Fibroblast of the aortic adventitia (primary cell): ENCODE measurements at regions not wholly inside any gene's neighbourhood (a gene's known extent, or its start where the extent isn't known, plus 50 kb on each side); places are given as distances from the start of the nearest gene placed in this dataset.

ENCODE experiments used
- DNase-seq: peaks from one replicate; pipeline ENCODE4 v3.0.0-alpha.2; 2010; ENCODE audit warnings: low read depth
- H3K4me3 ChIP-seq: 2 replicates; pipeline ENCODE4 v1.5.1; 2011; ENCODE audit warnings: low read depth, mild to moderate bottlenecking, control low read depth, low read length, moderate library complexity
- CTCF ChIP-seq: IDR thresholded peaks from 2 replicates; pipeline ENCODE4 v1.5.1; 2011; ENCODE audit warnings: mild to moderate bottlenecking, low read length, control low read depth, inconsistent platforms; ENCODE audit not compliant: insufficient read depth

DNA sequence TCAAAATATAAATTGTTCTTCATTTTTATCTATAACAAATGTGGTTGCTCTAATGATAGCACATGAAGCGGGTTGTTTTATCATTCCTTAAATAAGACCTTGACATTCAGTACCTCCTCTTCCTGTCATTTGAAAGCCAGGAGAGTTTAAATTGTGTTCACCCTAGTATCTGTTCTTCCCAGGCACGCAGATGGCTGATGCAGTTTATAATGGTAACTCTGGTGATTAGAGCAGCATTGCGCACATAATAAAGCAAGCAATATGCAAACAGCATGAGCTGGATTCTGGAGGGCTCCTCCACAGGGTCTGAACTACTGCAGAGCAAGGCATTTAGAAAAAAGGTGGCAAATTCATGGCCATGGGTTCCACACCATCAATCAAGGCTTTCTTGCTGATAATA lies 307.8 kb downstream of the ENC1 start:
- no peak for DNase-seq
- no peak for TF ChIP-seq CTCF
- no peak overlapping the region for H3K4me3 ChIP-seq

DNA sequence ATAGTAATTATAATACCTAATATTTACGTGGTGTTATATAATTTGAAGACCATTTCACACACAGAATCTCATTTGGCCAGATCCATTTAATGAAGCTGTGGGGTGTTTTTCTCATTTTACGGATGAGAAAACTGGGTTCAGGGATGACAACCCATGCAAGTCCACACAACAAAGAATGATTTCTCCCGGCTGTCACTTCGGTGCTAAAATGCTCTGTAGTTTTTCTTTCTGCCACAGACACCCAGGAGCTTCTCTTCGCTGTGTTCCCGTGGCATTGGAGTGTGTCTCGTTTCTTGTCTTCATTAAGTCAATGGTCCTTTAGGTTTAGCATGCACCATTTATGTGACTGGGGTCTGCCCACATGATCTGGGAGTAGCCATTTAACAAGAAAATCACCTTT lies 308.5 kb downstream of the ENC1 start:
- no peak overlapping the region for H3K4me3 ChIP-seq
- no peak for TF ChIP-seq CTCF
- no peak for DNase-seq

DNA sequence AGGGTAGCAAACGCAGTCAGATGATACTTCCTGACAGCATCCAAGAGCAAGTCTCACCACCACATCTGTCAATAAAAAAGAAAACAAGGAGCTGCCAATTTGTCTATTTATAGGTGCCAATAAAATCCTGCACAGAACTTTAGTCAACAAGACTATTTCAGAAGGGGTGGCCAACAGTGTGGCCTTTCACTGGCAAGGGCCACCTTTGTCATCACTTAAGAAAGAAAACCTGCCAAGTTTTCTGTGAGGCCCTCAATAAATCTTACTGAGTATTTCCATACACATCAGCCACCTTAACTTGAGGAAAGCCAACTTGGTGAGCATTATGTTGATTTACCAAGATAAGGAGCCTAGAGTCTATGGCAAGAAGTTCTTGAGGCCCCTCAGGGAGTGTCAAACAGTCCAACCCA lies 312.3 kb downstream of the ENC1 start:
- TF ChIP-seq CTCF = no peak
- no peak overlapping the region for H3K4me3 ChIP-seq
- DNase-seq = no peak

- no peak overlapping the region for H3K4me3 ChIP-seq
- no peak for TF ChIP-seq CTCF
- no peak for DNase-seq
Measured at GRCh38 chr5:74327339-74327685, 313.2 kb downstream of the ENC1 start.

DNA sequence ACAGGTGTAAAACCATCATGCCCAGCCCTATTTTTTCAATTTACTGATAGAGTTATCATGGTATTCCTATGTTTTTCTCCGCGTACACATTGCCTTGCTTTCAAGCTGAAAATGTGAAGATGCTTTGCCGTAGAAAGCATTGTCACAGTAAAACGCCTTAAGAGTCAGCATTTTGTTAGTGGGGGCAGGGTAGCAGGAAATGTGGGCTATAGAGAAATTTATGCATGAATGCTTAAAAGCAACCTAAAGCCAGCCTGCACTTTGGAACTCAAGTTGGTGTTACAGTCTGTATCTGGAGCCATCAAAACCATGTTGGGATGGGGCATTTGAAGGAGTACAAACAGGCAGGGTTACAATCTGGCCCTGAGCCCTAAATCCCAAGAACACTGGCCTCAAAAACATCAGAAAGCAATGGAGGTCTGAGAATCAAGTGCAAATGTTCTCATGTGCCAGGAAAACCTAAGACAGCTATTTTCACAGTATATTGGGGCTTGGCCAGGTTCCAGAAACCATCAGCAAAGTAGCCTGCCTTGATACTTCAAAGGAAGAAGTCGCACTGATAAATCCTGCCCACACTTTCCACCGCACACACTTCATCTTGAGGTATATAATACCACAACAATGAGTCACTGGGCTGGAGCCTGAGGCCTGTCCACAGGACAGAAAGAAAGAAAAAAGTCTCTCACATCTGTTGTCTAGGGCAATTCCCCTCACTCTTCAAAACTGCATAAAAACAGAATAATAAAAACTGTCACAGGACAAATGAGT lies 313.8 kb downstream of the ENC1 start:
- H3K4me3 ChIP-seq = no peak overlapping the region
- DNase-seq = peak; percentile 94
- TF ChIP-seq CTCF = no peak

GRCh38 chr5:74325866-74326265 lies 314.7 kb downstream of the ENC1 start:
- H3K4me3 ChIP-seq = no peak overlapping the region
- TF ChIP-seq CTCF = no peak
- no peak for DNase-seq

GRCh38 chr5:74324556-74324955 lies 316.0 kb downstream of the ENC1 start:
- DNase-seq = no peak
- no peak overlapping the region for H3K4me3 ChIP-seq
- no peak for TF ChIP-seq CTCF
